Common myeloid progenitor, CD34-positive (primary cell): ENCODE measurements at regions not wholly inside any gene's neighbourhood (a gene's known extent, or its start where the extent isn't known, plus 50 kb on each side); places are given as distances from the start of the nearest gene placed in this dataset.

Source experiments
- CTCF ChIA-PET: fragments of 350-600 bp; sonication (Branson Sonifier 250); formaldehyde crosslinking; loops from one replicate; lab custom pipeline; 2021; ENCODE audit warnings: antibody characterized with exemption; lab: Charles Lee
- POLR2A ChIA-PET: fragments of 350-600 bp; sonication (Branson Sonifier 250); formaldehyde crosslinking; loops from one replicate; lab custom pipeline; 2021; ENCODE audit warnings: antibody characterized with exemption; lab: Charles Lee
- DNase-seq, 3 donors: peaks; one replicate each; pipeline versions ENCODE4 v3.0.0 to v3.0.0-alpha.2; 2013
- H3K27ac ChIP-seq, 2 experiments: 1 replicate in 1 of 2; 2 replicates in 1 of 2; pipeline ENCODE4 v1.7.0; 2013; ENCODE audit warnings: inconsistent platforms in 2 of 2, low read length in 2 of 2, mild to moderate bottlenecking in 2 of 2, low read depth in 1 of 2, moderate library complexity in 1 of 2; ENCODE audit not compliant: severe bottlenecking in 2 of 2, insufficient read depth in 1 of 2, poor library complexity in 1 of 2
- H3K27me3 ChIP-seq, 5 experiments: replicated peaks in 2 of 5; 1 replicate in 3 of 5; 2 replicates in 2 of 5; pipeline versions ENCODE4 v1.6.1 to v1.7.0; 2013; ENCODE audit warnings: low read length in 4 of 5, mild to moderate bottlenecking in 2 of 5, moderate library complexity in 2 of 5, inconsistent platforms in 1 of 5; ENCODE audit not compliant: insufficient read depth in 5 of 5, control insufficient read depth in 4 of 5
- H3K36me3 ChIP-seq, 4 experiments: 1 replicate in 2 of 4; 2 replicates in 2 of 4; pipeline versions ENCODE4 v1.6.1 to v1.7.0; 2013; ENCODE audit warnings: low read length in 3 of 4, control low read depth in 1 of 4, mild to moderate bottlenecking in 1 of 4; ENCODE audit not compliant: control insufficient read depth in 4 of 4, insufficient read depth in 4 of 4
- H3K4me1 ChIP-seq, 4 experiments: 1 replicate in 3 of 4; 2 replicates in 1 of 4; pipeline versions ENCODE4 v1.6.1 to v1.7.1; 2013; ENCODE audit warnings: low read length in 3 of 4, mild to moderate bottlenecking in 3 of 4, control low read depth in 1 of 4, inconsistent platforms in 1 of 4, moderate library complexity in 1 of 4; ENCODE audit not compliant: control insufficient read depth in 4 of 4, insufficient read depth in 4 of 4; ENCODE audit errors: control extremely low read depth in 1 of 4
- H3K4me3 ChIP-seq, 7 experiments: 1 replicate in 4 of 7; 2 replicates in 3 of 7; pipeline versions ENCODE4 v1.5.1 to v1.7.0; 2013; ENCODE audit warnings: mild to moderate bottlenecking in 7 of 7, low read length in 6 of 7, moderate library complexity in 6 of 7, inconsistent platforms in 2 of 7, low read depth in 2 of 7, control low read depth in 1 of 7; ENCODE audit not compliant: insufficient read depth in 4 of 7, control insufficient read depth in 1 of 7; ENCODE audit errors: extremely low read depth in 1 of 7
- H3K9me3 ChIP-seq, 5 experiments: 1 replicate in 4 of 5; 2 replicates in 1 of 5; pipeline versions ENCODE4 v1.6.1 to v1.7.1; 2013; ENCODE audit warnings: low read length in 4 of 5, mild to moderate bottlenecking in 2 of 5, inconsistent platforms in 1 of 5, low read depth in 1 of 5, moderate library complexity in 1 of 5; ENCODE audit not compliant: control insufficient read depth in 4 of 5, insufficient read depth in 2 of 5; ENCODE audit errors: control extremely low read depth in 1 of 5
- WGBS: methylation state at CpG from one replicate; pipeline ENCODE4 v1.1.5; 2013; ENCODE audit not compliant: insufficient coverage; 5-methylcytosine and 5-hydroxymethylcytosine counted together

DNA sequence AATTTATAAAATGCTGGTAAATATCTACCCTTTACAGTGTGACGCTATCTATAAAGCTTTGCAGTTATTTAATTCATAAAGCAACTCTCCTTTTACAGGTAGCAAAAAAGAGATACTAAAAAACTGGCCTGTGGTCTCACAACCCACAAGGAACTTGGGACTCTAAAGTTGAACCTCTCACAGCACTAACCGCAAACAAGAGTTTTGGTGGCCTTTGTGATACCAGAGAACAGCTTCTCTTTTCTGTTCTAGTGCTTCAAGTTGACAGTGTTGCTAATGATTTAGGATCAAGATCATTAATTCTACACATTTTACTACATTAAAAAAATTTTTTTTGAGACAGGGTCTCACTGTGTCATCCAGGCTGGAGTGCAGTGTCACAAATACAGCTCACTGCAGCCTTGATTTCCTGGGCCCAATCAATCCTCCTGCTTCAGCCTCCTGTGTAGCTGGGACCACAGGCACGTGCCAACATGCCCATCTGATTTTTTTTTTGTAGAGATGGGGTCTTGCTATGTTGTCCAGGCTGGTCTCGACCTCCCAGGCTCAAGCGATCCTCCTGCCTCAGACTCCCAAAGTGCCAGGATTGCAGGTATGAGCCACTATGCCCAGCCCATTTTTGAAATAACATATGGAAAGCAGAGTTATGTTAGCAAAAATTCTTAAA is 56.0 kb upstream of the ST8SIA6 start:
- Histone ChIP-seq H3K27me3 (no peaks in the 10 kb centered on the region), H3K36me3 (no peaks in the 10 kb centered on the region), H3K4me1 (peaks cover 6 to 79% (median 57%) of the 10 kb centered on the region in 4 experiments), H3K9me3 (peaks cover 0 to 3% (median 0%) of the 10 kb centered on the region in 5 experiments), H3K27ac (peak overlapping the region; percentile 5 to 50), H3K4me3 (peak overlapping the region in 2 of 7 experiments; percentile 8 to 33)
- POLR2A ChIA-PET: interaction anchor here (0.6 kb wide), 4 partner anchors 20 to 182 kb away, joined by 3 to 4 read pairs (median 3); no protein-coding TSS in a partner anchor
- 69% methylated on average over 3 of the region's 5 CpGs for WGBS
- DNase-seq: peak; percentile 72 to 93 (median 86)
- CTCF ChIA-PET: interaction anchor here (0.6 to 2.3 kb wide), 10 partner anchors 8 to 214 kb away, joined by 3 to 9 read pairs (median 4); no protein-coding TSS in a partner anchor

DNA sequence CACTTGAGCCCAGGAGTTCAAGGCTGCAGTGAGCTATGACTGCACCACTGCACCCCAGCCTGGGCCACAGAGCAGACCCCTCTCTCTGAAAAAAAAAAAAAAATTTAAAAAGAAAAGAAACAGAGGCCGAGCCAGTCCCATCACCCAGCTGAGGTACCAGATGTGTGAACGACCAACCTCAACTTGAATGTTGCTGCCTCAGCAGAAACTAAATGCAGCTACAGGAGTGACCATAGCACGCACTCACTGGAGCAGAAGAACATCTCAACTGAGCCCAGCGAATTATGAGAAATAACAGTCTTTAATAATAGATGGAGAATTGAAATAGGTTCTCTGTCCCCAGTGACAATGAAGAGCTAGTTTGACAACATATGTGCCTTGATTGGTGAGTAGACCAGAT is 53.1 kb upstream of the ST8SIA6 start:
- POLR2A ChIA-PET: no interaction called here
- WGBS: 96% methylated on average over 4 of the region's 4 CpGs
- DNase-seq: no peak
- Histone ChIP-seq H3K4me3 (no peak overlapping the region), H3K27me3 (no peaks in the 10 kb centered on the region), H3K4me1 (peaks cover 11 to 78% (median 61%) of the 10 kb centered on the region in 4 experiments), H3K27ac (peak overlapping the region in 1 of 2 experiments; percentile 76), H3K9me3 (no peaks in the 10 kb centered on the region), H3K36me3 (no peaks in the 10 kb centered on the region)
- CTCF ChIA-PET: interaction anchor here (0.8 to 2.2 kb wide), 3 partner anchors 11 to 24 kb away, joined by 3 to 6 read pairs (median 3); no protein-coding TSS in a partner anchor

DNA sequence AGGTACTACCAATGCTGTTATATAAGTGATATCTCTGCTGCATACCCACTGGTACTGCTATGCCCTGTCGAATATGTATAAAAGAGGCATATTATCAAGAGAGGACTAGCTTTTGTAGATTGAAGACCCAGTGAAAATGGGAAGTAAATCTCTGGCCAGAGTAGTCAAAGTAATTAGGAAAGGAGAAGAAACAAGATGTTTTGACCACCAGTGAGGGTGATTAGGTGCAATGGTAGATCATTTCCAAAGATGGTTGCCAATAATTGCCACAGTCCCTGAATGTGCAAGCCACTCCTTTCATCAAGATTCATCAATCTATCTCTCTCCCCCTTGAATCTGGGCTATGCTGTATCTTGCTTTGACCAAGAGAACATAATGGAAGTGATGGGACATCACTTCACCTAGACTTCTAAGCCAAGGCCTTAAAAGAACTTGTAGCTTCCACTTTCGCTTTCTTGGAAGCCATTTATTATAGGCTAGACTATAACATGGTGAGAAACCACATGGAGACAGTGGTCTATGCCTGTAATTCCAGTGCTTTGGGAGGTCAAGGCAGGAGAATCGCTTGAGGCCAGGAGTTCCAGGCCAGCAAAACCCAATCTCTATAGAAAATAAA is 52.6 kb upstream of the ST8SIA6 start:
- peak overlapping the region in 2 of 7 experiments; percentile 30 to 40 for H3K4me3 ChIP-seq
- H3K27me3 ChIP-seq: no peaks in the 10 kb centered on the region
- ChIA-PET CTCF (interaction anchor here (0.8 to 2.2 kb wide), 4 partner anchors 10 to 217 kb away, joined by 3 to 6 read pairs (median 3); no protein-coding TSS in a partner anchor), POLR2A (no interaction called here)
- DNase-seq: peak in 2 of 3 donors; percentile 33 to 47
- WGBS: 100% methylated on average over 1 of the region's 3 CpGs
- H3K4me1 ChIP-seq: peaks cover 11 to 72% (median 55%) of the 10 kb centered on the region in 4 experiments
- no peaks in the 10 kb centered on the region for H3K9me3 ChIP-seq
- no peaks in the 10 kb centered on the region for H3K36me3 ChIP-seq
- peak overlapping the region in 1 of 2 experiments; percentile 76 for H3K27ac ChIP-seq

DNA sequence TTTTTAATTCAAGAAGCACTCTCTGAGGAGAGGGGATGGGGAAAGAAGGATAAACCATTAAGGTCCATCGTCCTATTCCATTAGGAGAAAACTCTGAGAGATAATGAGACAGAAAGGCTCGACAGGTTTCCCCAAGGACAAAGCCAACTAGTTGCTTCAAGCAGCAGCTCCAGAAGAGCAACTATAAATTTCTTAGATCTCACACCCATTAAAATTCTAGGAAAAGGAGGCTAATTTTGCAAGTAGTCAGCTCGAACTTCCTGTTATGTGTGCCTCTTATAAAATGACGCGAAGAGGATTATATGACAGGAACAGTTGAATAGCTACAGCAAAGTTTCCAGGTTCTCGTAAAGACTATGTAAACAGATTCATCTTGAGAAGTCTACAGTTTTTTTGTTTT is 52.0 kb upstream of the ST8SIA6 start:
- DNase-seq: peak in 2 of 3 donors; percentile 38 to 41
- CTCF ChIA-PET: interaction anchor here (0.9 to 1.5 kb wide), 2 partner anchors 31 to 216 kb away, joined by 3 read pairs; no protein-coding TSS in a partner anchor
- Histone ChIP-seq H3K36me3 (no peaks in the 10 kb centered on the region), H3K27ac (peak overlapping the region in 1 of 2 experiments; percentile 76), H3K4me3 (peak overlapping the region in 5 of 7 experiments; percentile 13 to 50 (median 33)), H3K27me3 (no peaks in the 10 kb centered on the region), H3K4me1 (peaks cover 11 to 66% (median 53%) of the 10 kb centered on the region in 4 experiments), H3K9me3 (no peaks in the 10 kb centered on the region)
- POLR2A ChIA-PET: no interaction called here
- 33% methylated on average over 3 of the region's 6 CpGs for WGBS

DNA sequence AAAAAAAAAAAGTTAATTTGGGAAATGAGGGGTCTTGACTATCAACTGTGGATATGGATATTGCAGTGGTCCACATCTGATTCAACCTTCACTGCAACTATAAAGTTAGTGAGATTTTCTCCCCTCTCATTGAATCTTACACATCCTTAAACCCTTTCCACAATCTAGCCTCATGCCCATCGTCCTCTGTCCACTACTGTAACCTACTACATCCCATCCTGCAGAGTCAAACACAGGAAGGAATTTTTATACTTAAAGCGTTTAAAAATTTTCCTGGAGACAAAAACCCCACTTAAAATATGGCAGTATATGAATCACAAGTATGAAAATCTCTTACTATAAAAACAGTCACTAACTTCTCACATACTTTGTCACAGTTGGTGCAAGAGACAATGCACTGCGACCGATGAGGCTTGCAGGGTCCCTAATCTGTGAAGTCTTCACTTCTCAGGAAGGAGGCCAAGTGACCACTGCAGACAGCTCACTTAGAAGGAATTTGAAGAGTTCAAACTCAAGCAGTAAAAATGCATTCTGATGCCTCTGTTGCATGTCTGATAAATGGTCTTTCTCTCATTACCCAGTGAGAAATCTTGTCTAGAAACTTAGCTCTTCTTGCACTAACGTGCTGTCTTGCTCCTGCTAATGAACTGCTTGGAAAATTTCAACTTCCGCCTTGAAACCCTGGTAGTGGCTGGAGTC is 50.3 kb upstream of the ST8SIA6 start:
- H3K4me1 ChIP-seq: peaks cover 7 to 49% (median 38%) of the 10 kb centered on the region in 4 experiments
- H3K9me3 ChIP-seq: no peaks in the 10 kb centered on the region
- no peaks in the 10 kb centered on the region for H3K36me3 ChIP-seq
- DNase-seq: no peak
- POLR2A ChIA-PET: no interaction called here
- peak overlapping the region in 1 of 2 experiments; percentile 50 for H3K27ac ChIP-seq
- no peaks in the 10 kb centered on the region for H3K27me3 ChIP-seq
- CTCF ChIA-PET: interaction anchor here (0.6 to 1.5 kb wide), 5 partner anchors 8 to 642 kb away, joined by 3 to 5 read pairs (median 3); no protein-coding TSS in a partner anchor
- WGBS: 82% methylated on average over 3 of the region's 6 CpGs
- H3K4me3 ChIP-seq: no peak overlapping the region
